GM13976 (cell line): ENCODE measurements at regions not wholly inside any gene's neighbourhood (a gene's known extent, or its start where the extent isn't known, plus 50 kb on each side); places are given as distances from the start of the nearest gene placed in this dataset.

ENCODE experiments used
- DNase-seq: peaks from one replicate; pipeline ENCODE4 v3.0.0; 2012; ENCODE audit warnings: low spot score
- CTCF ChIP-seq: IDR thresholded peaks from 2 replicates; pipeline ENCODE4 v1.5.1; 2012; ENCODE audit warnings: borderline replicate concordance, mild to moderate bottlenecking; ENCODE audit not compliant: insufficient read depth; ENCODE audit errors: extremely low read depth, missing control alignments, control extremely low read depth
- in situ Hi-C: fragments of 300-500 bp; cut with MboI; formaldehyde crosslinking; loops from one replicate; pipeline ENCODE4 v1.12.0; 2022; ENCODE audit warnings: low sequenced_read_pairs, mixed read lengths, inconsistent platforms; ENCODE audit not compliant: unreplicated experiment

- in situ Hi-C loops, result no loop called here
- TF ChIP-seq CTCF, result no peak
- DNase-seq, result no peak
Measured at GRCh38 chr18:61756244-61756643, 136.6 kb downstream of the RNF152 start.

GRCh38 chr18:61755555-61755954 lies 137.3 kb downstream of the RNF152 start:
- no peak for DNase-seq
- in situ Hi-C loops, result no loop called here
- no peak for TF ChIP-seq CTCF

- TF ChIP-seq CTCF, result no peak
- in situ Hi-C loops, result no loop called here
- no peak for DNase-seq
Measured at GRCh38 chr18:61754039-61754583, 138.7 kb downstream of the RNF152 start.

- no peak for TF ChIP-seq CTCF
- no peak for DNase-seq
- in situ Hi-C loops, result no loop called here
Measured at GRCh38 chr18:61753373-61753772, 139.4 kb downstream of the RNF152 start.

GRCh38 chr18:61752973-61753372 lies 139.8 kb downstream of the RNF152 start:
- DNase-seq, result no peak
- in situ Hi-C loops, result no loop called here
- no peak for TF ChIP-seq CTCF

- TF ChIP-seq CTCF, result no peak
- DNase-seq, result no peak
- in situ Hi-C loops, result no loop called here
Measured at GRCh38 chr18:61750840-61751668, 141.8 kb downstream of the RNF152 start.
